ENCODE measurements at regions not wholly inside any gene's neighbourhood (a gene's known extent, or its start where the extent isn't known, plus 50 kb on each side); places are given as distances from the start of the nearest gene placed in this dataset.

- H3K9me1 ChIP-seq (ENCODE audit: control insufficient read depth, insufficient read depth, low read length), result no peaks in the 10 kb centered on the region
- ATAC-seq (no peak), FAIRE-seq (no peak), DNase-seq (ENCODE audit: extremely low read depth in 1 of 4, low spot score in 3 of 4) (no peak)
- no peak overlapping the region for H3K27ac ChIP-seq (ENCODE audit: extremely low read depth, low read depth, low read length)
- TF ChIP-seq MAX (CRISPR knock-in tag; IDR thresholded peaks at IDR 0.05) (no peak), ZNF311 (CRISPR knock-in tag; IDR thresholded peaks at IDR 0.05) (no peak)
- no peak overlapping the region for H2AFZ ChIP-seq (ENCODE audit: low read depth, low read length)
- BruUV-seq (replicated peaks), result no TSS peak
- in situ Hi-C loops (cut with MboI), result no loop called here
- POLR2A ChIA-PET, result no interaction called here
- H3K4me1 ChIP-seq (replicated peaks in 1 of 2; ENCODE audit: control insufficient read depth in 2 of 2, insufficient read depth in 2 of 2, low read length in 2 of 2), result no peaks in the 10 kb centered on the region
- H3K36me3 ChIP-seq (ENCODE audit: control insufficient read depth, insufficient read depth, low read length), result no peaks in the 10 kb centered on the region
- no peaks in the 10 kb centered on the region for H3K79me2 ChIP-seq (ENCODE audit: control insufficient read depth, insufficient read depth, low read length)
- no peaks in the 10 kb centered on the region for H4K20me1 ChIP-seq (replicated peaks; ENCODE audit: control insufficient read depth, insufficient read depth, low read length)
- CTCF ChIA-PET (ENCODE audit: low intra/inter-chr PET ratio), result no interaction called here
- no peaks in the 10 kb centered on the region for H3K9me3 ChIP-seq (replicated peaks; ENCODE audit: control insufficient read depth, insufficient read depth, low read depth, low read length)
- intact Hi-C loops (cut with micrococcal nuclease), result no loop called here
- H3K27me3 ChIP-seq (ENCODE audit: control insufficient read depth in 2 of 2, insufficient read depth in 2 of 2, low read length in 2 of 2), result no peaks in the 10 kb centered on the region
- H3K4me3 ChIP-seq, result no peak overlapping the region
- H3K4me2 ChIP-seq (ENCODE audit: insufficient read depth, low read length), result no peak overlapping the region
- no peak overlapping the region for H3K9ac ChIP-seq (ENCODE audit: insufficient read depth in 1 of 2, low read depth in 2 of 2, low read length in 2 of 2)
- WGBS (ENCODE audit: insufficient coverage, low coverage, missing lambda C conversion rate), result 0% methylated on average over 2 of the region's 2 CpGs
Measured at GRCh38 chr13:88958821-88959220, 1287.7 kb downstream of the SLITRK5 start.

- H3K9me3 ChIP-seq (replicated peaks; ENCODE audit: control insufficient read depth, insufficient read depth, low read depth, low read length), result no peaks in the 10 kb centered on the region
- in situ Hi-C loops (cut with MboI) (no loop called here), intact Hi-C loops (cut with micrococcal nuclease) (no loop called here)
- CTCF ChIA-PET (ENCODE audit: low intra/inter-chr PET ratio), result no interaction called here
- no peaks in the 10 kb centered on the region for H3K9me1 ChIP-seq (ENCODE audit: control insufficient read depth, insufficient read depth, low read length)
- ATAC-seq, result no peak
- WGBS (ENCODE audit: insufficient coverage, low coverage, missing lambda C conversion rate), result 0% methylated on average over 3 of the region's 4 CpGs
- H3K4me1 ChIP-seq (replicated peaks in 1 of 2; ENCODE audit: control insufficient read depth in 2 of 2, insufficient read depth in 2 of 2, low read length in 2 of 2), result no peaks in the 10 kb centered on the region
- TF ChIP-seq TCFL5 (CRISPR knock-in tag; conservative IDR thresholded peaks at IDR 0.05), result no peak
- TF ChIP-seq ZKSCAN3 (CRISPR knock-in tag; IDR thresholded peaks at IDR 0.05), result no peak
- TF ChIP-seq ZNF175 (CRISPR knock-in tag; IDR thresholded peaks at IDR 0.05; ENCODE audit: low read depth), result no peak
- TF ChIP-seq NELFE (IDR thresholded peaks at IDR 0.05; ENCODE audit: insufficient read depth, insufficient read length), result no peak
- no peak for TF ChIP-seq ZNF75A (CRISPR knock-in tag; IDR thresholded peaks at IDR 0.05)
- no peak for TF ChIP-seq HOMEZ (CRISPR knock-in tag; IDR thresholded peaks at IDR 0.05)
- no peaks in the 10 kb centered on the region for H3K36me3 ChIP-seq (ENCODE audit: control insufficient read depth, insufficient read depth, low read length)
- H4K20me1 ChIP-seq (replicated peaks; ENCODE audit: control insufficient read depth, insufficient read depth, low read length), result no peaks in the 10 kb centered on the region
- no peaks in the 10 kb centered on the region for H3K27me3 ChIP-seq (ENCODE audit: control insufficient read depth in 2 of 2, insufficient read depth in 2 of 2, low read length in 2 of 2)
- no peak for DNase-seq (ENCODE audit: extremely low read depth in 1 of 4, low spot score in 3 of 4)
- no peak overlapping the region for H3K27ac ChIP-seq (ENCODE audit: extremely low read depth, low read depth, low read length)
- H3K79me2 ChIP-seq (ENCODE audit: control insufficient read depth, insufficient read depth, low read length), result no peaks in the 10 kb centered on the region
- POLR2A ChIA-PET, result no interaction called here
- no peak overlapping the region for H3K9ac ChIP-seq (ENCODE audit: insufficient read depth in 1 of 2, low read depth in 2 of 2, low read length in 2 of 2)
- H3K4me3 ChIP-seq, result no peak overlapping the region
- no peak overlapping the region for H2AFZ ChIP-seq (ENCODE audit: low read depth, low read length)
- no peak overlapping the region for H3K4me2 ChIP-seq (ENCODE audit: insufficient read depth, low read length)
- BruUV-seq (replicated peaks), result no TSS peak
- FAIRE-seq, result no peak
Measured at GRCh38 chr13:88976466-88976865, 1305.3 kb downstream of the SLITRK5 start.

Data from K562 (cell line).